H1 (cell line): ENCODE measurements at regions not wholly inside any gene's neighbourhood (a gene's known extent, or its start where the extent isn't known, plus 50 kb on each side); places are given as distances from the start of the nearest gene placed in this dataset.

Source experiments
- CTCF ChIA-PET: fragments of 300-600 bp; sonication (Branson Sonifier 250); formaldehyde crosslinking; loops from one replicate; lab custom pipeline; 2021; ENCODE audit not compliant: partially characterized antibody; lab: Charles Lee
- POLR2A ChIA-PET: fragments of 300-600 bp; sonication (Branson Sonifier 250); formaldehyde crosslinking; loops from one replicate; lab custom pipeline; 2021; ENCODE audit warnings: inconsistent platforms; ENCODE audit not compliant: partially characterized antibody; lab: Charles Lee
- DNase-seq, 2 experiments: peaks; one replicate each; pipeline versions ENCODE4 v3.0.0 to v3.0.0-alpha.2; 2010 to 2022; ENCODE audit warnings: low spot score in 2 of 2, low read depth in 1 of 2, mixed read lengths in 1 of 2
- FAIRE-seq: peaks from 2 replicates; lab custom pipeline; 2011; peaks lifted over from hg19 to GRCh38; lab: Jason Lieb, UNC
- H2AFZ ChIP-seq: 2 replicates; pipeline ENCODE4 v1.8.1; 2012; ENCODE audit warnings: low read length, inconsistent platforms
- H2AK5ac ChIP-seq: 2 replicates; pipeline ENCODE4 v1.6.1; 2013; ENCODE audit warnings: low read depth, low read length
- H2BK120ac ChIP-seq: replicated peaks from 2 replicates; pipeline ENCODE3; 2013; ENCODE audit warnings: low read depth, low read length, inconsistent platforms
- H2BK12ac ChIP-seq: 2 replicates; pipeline ENCODE4 v1.6.1; 2013; ENCODE audit warnings: low read depth, low read length
- H2BK15ac ChIP-seq: 2 replicates; pipeline ENCODE4 v1.6.1; 2013; ENCODE audit warnings: low read length
- H2BK20ac ChIP-seq: 2 replicates; pipeline ENCODE4 v1.6.1; 2013; ENCODE audit warnings: low read length
- H2BK5ac ChIP-seq: 2 replicates; pipeline ENCODE4 v1.6.1; 2013; ENCODE audit warnings: low read depth, low read length
- H3K14ac ChIP-seq: 2 replicates; pipeline ENCODE4 v1.6.1; 2013; ENCODE audit warnings: inconsistent platforms; ENCODE audit not compliant: insufficient read length
- H3K18ac ChIP-seq: 2 replicates; pipeline ENCODE4 v1.6.1; 2013; ENCODE audit warnings: low read length; ENCODE audit errors: extremely low read depth
- H3K23ac ChIP-seq: 2 replicates; pipeline ENCODE4 v1.6.1; 2013; ENCODE audit warnings: inconsistent platforms; ENCODE audit not compliant: insufficient read length
- H3K23me2 ChIP-seq: 2 replicates; pipeline ENCODE4 v1.6.1; 2013; ENCODE audit warnings: low read depth, low read length
- H3K27ac ChIP-seq: 2 replicates; pipeline ENCODE4 v1.6.1; 2011; ENCODE audit warnings: low read depth, low read length, inconsistent platforms
- H3K27me3 ChIP-seq, 4 experiments: replicated peaks in 1 of 4; 1 replicate in 1 of 4; 2 replicates in 3 of 4; pipeline versions ENCODE4 v1.6.1 to v1.8.1; 2011 to 2013; ENCODE audit warnings: low read length in 3 of 4, mild to moderate bottlenecking in 3 of 4, inconsistent platforms in 2 of 4, mixed read lengths in 2 of 4, moderate library complexity in 1 of 4; ENCODE audit not compliant: control insufficient read depth in 3 of 4, insufficient read depth in 3 of 4; ENCODE audit errors: extremely low read depth in 1 of 4
- H3K36me3 ChIP-seq, 4 experiments: 2 replicates each; pipeline versions ENCODE4 v1.6.1 to v1.8.1; 2011 to 2013; ENCODE audit warnings: mild to moderate bottlenecking in 4 of 4, low read length in 3 of 4, moderate library complexity in 2 of 4, control low read depth in 1 of 4, inconsistent platforms in 1 of 4; ENCODE audit not compliant: insufficient read depth in 4 of 4, control insufficient read depth in 2 of 4
- H3K4ac ChIP-seq: replicated peaks from 2 replicates; pipeline ENCODE3; 2013; ENCODE audit warnings: low read length, low read depth, mixed read lengths, inconsistent platforms; ENCODE audit not compliant: insufficient read length
- H3K4me1 ChIP-seq, 4 experiments: replicated peaks in 1 of 4; 1 replicate in 1 of 4; 2 replicates in 3 of 4; pipeline versions ENCODE4 v1.6.1 to v1.8.1; 2011 to 2013; ENCODE audit warnings: low read length in 3 of 4, inconsistent platforms in 2 of 4, mixed read lengths in 1 of 4; ENCODE audit not compliant: insufficient read depth in 4 of 4, control insufficient read depth in 3 of 4
- H3K4me2 ChIP-seq, 2 experiments: 2 replicates each; pipeline versions ENCODE4 v1.6.1 to v1.8.1; 2011 to 2013; ENCODE audit warnings: low read depth in 2 of 2, low read length in 2 of 2, control low read depth in 1 of 2, inconsistent platforms in 1 of 2, mild to moderate bottlenecking in 1 of 2; ENCODE audit not compliant: insufficient read depth in 1 of 2
- H3K4me3 ChIP-seq, 4 experiments: fragments of 200-600, 300-600 bp in 1 of 4; sonication (generic), shearing (Covaris generic), sonication (Bioruptor Twin) in 1 of 4; 2 replicates each; pipeline versions ENCODE4 v1.5.1 to v1.8.1; 2011 to 2016; ENCODE audit warnings: low read length in 4 of 4, low read depth in 3 of 4, control low read depth in 2 of 4, inconsistent platforms in 2 of 4, mild to moderate bottlenecking in 2 of 4, mixed read lengths in 1 of 4, moderate library complexity in 1 of 4; ENCODE audit not compliant: insufficient read depth in 2 of 4; ENCODE audit errors: extremely low read depth in 1 of 4
- H3K56ac ChIP-seq: replicated peaks from 2 replicates; pipeline ENCODE3; 2013; ENCODE audit warnings: low read depth, mild to moderate bottlenecking, mixed read lengths, low read length, inconsistent platforms; ENCODE audit not compliant: insufficient read length
- H3K79me1 ChIP-seq: 2 replicates; pipeline ENCODE4 v1.6.1; 2013; ENCODE audit warnings: low read depth, low read length, control low read depth
- H3K79me2 ChIP-seq, 2 experiments: 2 replicates each; pipeline versions ENCODE4 v1.6.1 to v1.8.1; 2012 to 2013; ENCODE audit warnings: low read length in 2 of 2, mild to moderate bottlenecking in 2 of 2, inconsistent platforms in 1 of 2; ENCODE audit not compliant: insufficient read depth in 2 of 2, control insufficient read depth in 1 of 2
- H3K9ac ChIP-seq, 4 experiments: replicated peaks in 1 of 4; 1 replicate in 1 of 4; 2 replicates in 3 of 4; pipeline versions ENCODE4 v1.6.1 to v1.8.1; 2011 to 2013; ENCODE audit warnings: low read depth in 3 of 4, low read length in 3 of 4, control low read depth in 2 of 4, mild to moderate bottlenecking in 2 of 4, moderate library complexity in 2 of 4, inconsistent platforms in 1 of 4; ENCODE audit errors: extremely low read depth in 1 of 4
- H3K9me3 ChIP-seq, 2 experiments: 2 replicates each; pipeline versions ENCODE4 v1.6.1 to v1.8.1; 2012 to 2013; ENCODE audit warnings: mild to moderate bottlenecking in 2 of 2, moderate library complexity in 2 of 2, control low read depth in 1 of 2, inconsistent platforms in 1 of 2, low read depth in 1 of 2, low read length in 1 of 2, mixed read lengths in 1 of 2; ENCODE audit not compliant: insufficient read depth in 2 of 2
- H4K20me1 ChIP-seq, 2 experiments: replicated peaks in 1 of 2; 2 replicates each; pipeline versions ENCODE3 to v1.8.1; 2011 to 2013; ENCODE audit warnings: inconsistent platforms in 2 of 2, low read length in 2 of 2, mild to moderate bottlenecking in 1 of 2; ENCODE audit not compliant: insufficient read depth in 2 of 2, control insufficient read depth in 1 of 2
- H4K5ac ChIP-seq: 2 replicates; pipeline ENCODE4 v1.6.1; 2013; ENCODE audit warnings: low read length, low read depth, mixed read lengths, inconsistent platforms; ENCODE audit not compliant: insufficient read length
- H4K8ac ChIP-seq: 2 replicates; pipeline ENCODE4 v1.8.0; 2013; ENCODE audit warnings: mild to moderate bottlenecking, moderate library complexity, low read length, inconsistent platforms; ENCODE audit not compliant: insufficient read depth; ENCODE audit errors: extremely low read depth
- H4K91ac ChIP-seq: replicated peaks from 2 replicates; pipeline ENCODE3; 2013; ENCODE audit warnings: low read length, mixed read lengths, inconsistent platforms; ENCODE audit not compliant: insufficient read length
- ATF3 ChIP-seq: IDR thresholded peaks from 2 replicates; pipeline ENCODE4 v1.6.1; 2011; ENCODE audit warnings: low read depth, mild to moderate bottlenecking, low read length; ENCODE audit not compliant: insufficient read depth
- BRCA1 ChIP-seq: IDR thresholded peaks from 2 replicates; pipeline ENCODE4 v1.6.1; 2012; ENCODE audit warnings: low read depth, low read length, improper control_type of control experiment
- CBX5 ChIP-seq: fragments of 300-800, 300-1000 bp; sonication (generic); IDR thresholded peaks from 2 replicates; pipeline ENCODE4 v1.7.1; 2016; ENCODE audit warnings: antibody characterized with exemption, low read length, low read depth
- CEBPB ChIP-seq: IDR thresholded peaks from 2 replicates; pipeline ENCODE4 v1.6.1; 2012; ENCODE audit warnings: low read depth, low read length
- CHD2 ChIP-seq: IDR thresholded peaks from 2 replicates; pipeline ENCODE4 v1.6.1; 2012; ENCODE audit warnings: low read length, improper control_type of control experiment
- CREB1 ChIP-seq: IDR thresholded peaks from 2 replicates; pipeline ENCODE4 v1.6.1; 2012; ENCODE audit warnings: inconsistent platforms
- CTBP2 ChIP-seq: IDR thresholded peaks from 2 replicates; pipeline ENCODE4 v1.7.0; 2011; ENCODE audit warnings: borderline replicate concordance, mild to moderate bottlenecking, moderate library complexity, mixed read lengths, low read length; ENCODE audit not compliant: insufficient read depth, insufficient read length
- E2F6 ChIP-seq: IDR thresholded peaks from 2 replicates; pipeline ENCODE4 v1.6.1; 2012; ENCODE audit warnings: inconsistent platforms
- EP300 ChIP-seq, 2 experiments: IDR thresholded peaks; 1 replicate in 1 of 2; 2 replicates in 1 of 2; pipeline ENCODE4 v1.6.1; 2011 to 2012; ENCODE audit warnings: low read depth in 2 of 2, low read length in 2 of 2, mild to moderate bottlenecking in 2 of 2, borderline replicate concordance in 1 of 2, inconsistent platforms in 1 of 2, moderate library complexity in 1 of 2
- HDAC2 ChIP-seq, 2 experiments: fragments of 300-600 bp in 1 of 2; sonication (generic) in 1 of 2; IDR thresholded peaks; 2 replicates each; pipeline ENCODE4 v1.6.1; 2011 to 2012; ENCODE audit warnings: low read depth in 2 of 2, low read length in 2 of 2, mild to moderate bottlenecking in 2 of 2, moderate library complexity in 2 of 2, borderline replicate concordance in 1 of 2, inconsistent platforms in 1 of 2
- RXRA ChIP-seq: IDR thresholded peaks from 2 replicates; pipeline ENCODE4 v1.6.1; 2011; ENCODE audit warnings: low read depth, mild to moderate bottlenecking, low read length, moderate library complexity; ENCODE audit not compliant: insufficient read depth
- SAP30 ChIP-seq: fragments of 300-600 bp; sonication (generic); IDR thresholded peaks from 2 replicates; pipeline ENCODE4 v1.7.1; 2012; ENCODE audit warnings: low read length, moderate library complexity, mild to moderate bottlenecking, inconsistent platforms; ENCODE audit not compliant: insufficient read depth, insufficient replicate concordance
- SP2 ChIP-seq: IDR thresholded peaks from 2 replicates; pipeline ENCODE4 v1.6.1; 2012; ENCODE audit warnings: mild to moderate bottlenecking, low read length, inconsistent platforms
- TCF12 ChIP-seq: IDR thresholded peaks from 2 replicates; pipeline ENCODE4 v1.6.1; 2011; ENCODE audit warnings: low read depth, mild to moderate bottlenecking, low read length
- YY1 ChIP-seq: IDR thresholded peaks from 2 replicates; pipeline ENCODE4 v1.6.1; 2011; ENCODE audit warnings: low read depth, mild to moderate bottlenecking, low read length

GRCh38 chr12:90262251-90262650 is 553.6 kb upstream of the ATP2B1 start:
- Histone ChIP-seq H3K79me2 (no peaks in the 10 kb centered on the region), H4K91ac (no peak overlapping the region), H2BK15ac (no peak overlapping the region), H3K36me3 (no peaks in the 10 kb centered on the region), H3K4me2 (no peak overlapping the region), H3K14ac (no peak overlapping the region), H3K9ac (no peak overlapping the region), H2AK5ac (no peak overlapping the region), H2BK20ac (no peak overlapping the region), H3K4ac (no peak overlapping the region), H3K4me1 (no peaks in the 10 kb centered on the region), H3K79me1 (no peaks in the 10 kb centered on the region), H3K56ac (no peak overlapping the region), H4K20me1 (no peaks in the 10 kb centered on the region), H3K18ac (no peak overlapping the region), H2AFZ (no peak overlapping the region), H3K27ac (no peak overlapping the region), H4K5ac (no peak overlapping the region), H3K9me3 (no peaks in the 10 kb centered on the region), H3K23me2 (no peaks in the 10 kb centered on the region), H2BK12ac (no peak overlapping the region), H4K8ac (no peak overlapping the region), H3K4me3 (no peak overlapping the region), H2BK120ac (no peak overlapping the region), H3K27me3 (peaks cover 0 to 1% (median 0%) of the 10 kb centered on the region in 4 experiments; a peak in 1 of 7 replicates), H3K23ac (no peak overlapping the region), H2BK5ac (no peak overlapping the region)
- FAIRE-seq (no peak), DNase-seq (no peak)
- CTCF ChIA-PET: no interaction called here
- POLR2A ChIA-PET: no interaction called here
- TF ChIP-seq RXRA (no peak), SAP30 (no peak), CEBPB (no peak), TCF12 (no peak), CBX5 (no peak), EP300 (IDR thresholded peaks at IDR 0.05; ENCODE audit: borderline replicate concordance in 1 of 2, low read depth in 2 of 2, low read length in 2 of 2) (no peak), CTBP2 (no peak), SP2 (no peak), E2F6 (no peak), ATF3 (no peak), YY1 (no peak), BRCA1 (no peak), CREB1 (no peak), HDAC2 (IDR thresholded peaks at IDR 0.05; ENCODE audit: borderline replicate concordance in 1 of 2, low read depth in 2 of 2, low read length in 2 of 2) (no peak), CHD2 (no peak)
